Activated CD8-positive, alpha-beta memory T cell treated with anti-CD3 and anti-CD28 coated beads for 24 hours (primary cell): ENCODE measurements at regions not wholly inside any gene's neighbourhood (a gene's known extent, or its start where the extent isn't known, plus 50 kb on each side); places are given as distances from the start of the nearest gene placed in this dataset.
"Not testable (repeated sequence)": the region's sequence is repeated elsewhere in the genome, so short reads cannot be mapped to it uniquely, and the experiment has no call there.

Source experiments
- DNase-seq: peaks from one replicate; pipeline ENCODE4 v3.0.0-alpha.2; 2020

DNA sequence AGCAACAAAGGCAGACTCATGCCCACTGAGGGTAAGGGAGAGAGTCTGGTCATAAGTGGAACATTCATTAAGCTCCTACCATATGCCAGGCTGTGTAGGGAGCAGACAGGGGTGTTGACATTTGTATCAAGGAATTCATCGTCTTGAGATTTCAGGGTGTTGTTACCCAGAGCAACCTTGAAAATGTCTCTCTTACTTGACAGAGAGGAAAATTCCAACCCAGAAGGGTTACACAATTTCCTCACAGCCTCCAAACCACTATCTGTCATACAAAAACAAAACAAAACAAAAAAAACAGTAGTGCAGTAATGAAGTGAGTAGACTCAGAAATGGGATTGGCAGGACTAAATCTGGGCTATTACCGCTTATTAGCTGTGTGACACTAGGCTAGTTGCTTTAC is 113.2 kb downstream of the MIAT start:
- no peak for DNase-seq

DNA sequence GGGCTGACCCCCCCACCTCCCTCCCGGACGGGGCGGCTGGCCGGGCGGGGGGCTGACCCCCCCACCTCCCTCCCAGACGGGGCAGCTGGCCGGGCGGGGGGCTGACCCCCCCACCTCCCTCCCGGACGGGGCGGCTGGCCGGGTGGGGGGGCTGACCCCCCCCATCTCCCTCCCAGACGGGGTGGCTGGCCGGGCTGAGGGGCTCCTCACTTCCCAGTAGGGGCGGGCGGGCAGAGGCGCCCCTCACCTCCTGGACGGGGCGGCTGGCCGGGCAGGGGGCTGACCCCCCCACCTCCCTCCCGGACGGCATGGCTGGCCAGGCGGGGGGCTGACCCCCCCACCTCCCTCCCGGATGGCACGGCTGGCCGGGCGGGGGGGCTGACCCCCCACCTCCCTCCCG is 115.7 kb downstream of the MIAT start:
- not testable (repeated sequence) for DNase-seq

GRCh38 chr22:26775394-26775793 is 118.0 kb downstream of the MIAT start:
- no peak for DNase-seq

- no peak for DNase-seq
Measured at GRCh38 chr22:26777156-26777801, 119.9 kb downstream of the MIAT start.

DNA sequence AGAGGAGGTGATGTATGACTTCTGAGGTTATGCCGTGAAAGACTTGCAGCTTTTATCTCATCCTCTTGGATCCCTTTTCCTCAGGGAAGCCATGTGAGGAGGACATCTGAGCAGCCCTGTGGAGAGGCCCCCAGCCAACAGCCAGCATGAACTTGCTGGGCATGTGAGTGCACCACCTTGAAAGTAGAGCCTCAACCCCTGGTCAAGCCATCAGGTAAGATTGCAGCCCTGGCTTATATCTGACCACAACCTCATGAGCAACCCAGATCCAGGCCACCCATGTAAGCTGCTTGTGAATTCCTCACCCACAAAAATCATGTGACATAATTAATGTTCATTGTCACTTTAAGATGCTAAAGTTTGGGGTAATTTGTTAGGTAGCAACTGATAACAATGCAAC is 121.0 kb downstream of the MIAT start:
- DNase-seq: no peak

- no peak for DNase-seq
Measured at GRCh38 chr22:26779108-26779507, 121.7 kb downstream of the MIAT start.

GRCh38 chr22:26779929-26780328 is 122.5 kb downstream of the MIAT start:
- no peak for DNase-seq

DNA sequence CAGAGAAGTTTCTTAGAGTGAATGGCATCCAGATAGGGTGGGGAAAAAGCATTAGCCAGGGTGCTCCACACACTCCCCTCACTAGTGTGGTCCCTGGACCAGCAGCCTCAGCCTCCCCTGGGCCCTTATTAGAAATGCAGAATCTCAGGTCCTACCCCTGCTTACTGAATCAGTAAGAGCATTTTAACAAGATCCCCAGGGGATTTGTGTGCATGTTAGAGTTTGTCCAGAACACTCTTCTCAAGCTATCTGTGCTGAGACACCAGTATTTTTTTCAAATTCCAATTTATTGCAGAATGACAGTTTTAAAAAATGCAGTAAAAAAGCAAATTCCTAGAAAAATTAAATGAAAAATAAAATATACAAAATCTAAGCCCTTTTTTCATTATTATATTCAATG is 123.1 kb downstream of the MIAT start:
- DNase-seq: no peak

DNA sequence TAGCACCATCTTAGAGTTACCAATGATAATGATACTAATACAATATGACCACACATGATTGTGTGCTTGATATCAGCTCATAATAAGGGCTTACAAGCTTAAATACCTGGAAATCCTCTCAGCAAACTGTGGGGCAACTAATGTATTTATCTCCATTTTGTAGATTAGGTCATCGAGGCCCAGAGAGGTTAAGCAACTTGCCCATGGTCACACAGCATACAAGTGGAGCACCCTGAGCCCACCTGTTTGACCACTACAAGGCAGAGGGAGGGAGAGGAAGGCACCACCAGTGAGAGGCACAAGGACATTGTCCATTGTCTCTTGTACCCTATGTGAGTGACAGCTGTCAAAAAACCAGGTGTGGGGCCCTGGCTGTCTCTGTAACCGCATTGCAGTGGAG is 123.7 kb downstream of the MIAT start:
- DNase-seq: no peak

- no peak for DNase-seq
Measured at GRCh38 chr22:26781596-26781995, 124.2 kb downstream of the MIAT start.

- DNase-seq: no peak
Measured at GRCh38 chr22:26783885-26784284, 126.5 kb downstream of the MIAT start.

DNA sequence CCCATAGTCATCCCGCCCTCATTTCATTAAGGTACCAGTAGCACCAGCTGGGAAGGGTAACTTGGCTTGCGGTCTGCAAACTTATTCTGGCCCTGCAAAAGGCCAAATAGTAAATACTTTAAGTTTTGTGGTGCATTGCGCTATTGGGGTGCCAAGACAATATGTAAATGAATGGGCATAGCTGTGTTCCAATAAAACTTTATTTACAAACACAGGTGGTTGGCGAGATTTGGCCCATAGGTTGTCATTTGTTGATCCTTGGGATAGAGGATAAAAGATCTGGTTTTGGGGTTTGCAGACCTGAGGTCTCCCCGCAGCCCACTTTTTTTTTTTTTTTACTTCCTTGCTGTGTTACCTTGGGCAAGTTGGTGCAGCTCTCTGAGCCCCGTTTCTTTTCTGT is 127.4 kb downstream of the MIAT start:
- DNase-seq: no peak

DNA sequence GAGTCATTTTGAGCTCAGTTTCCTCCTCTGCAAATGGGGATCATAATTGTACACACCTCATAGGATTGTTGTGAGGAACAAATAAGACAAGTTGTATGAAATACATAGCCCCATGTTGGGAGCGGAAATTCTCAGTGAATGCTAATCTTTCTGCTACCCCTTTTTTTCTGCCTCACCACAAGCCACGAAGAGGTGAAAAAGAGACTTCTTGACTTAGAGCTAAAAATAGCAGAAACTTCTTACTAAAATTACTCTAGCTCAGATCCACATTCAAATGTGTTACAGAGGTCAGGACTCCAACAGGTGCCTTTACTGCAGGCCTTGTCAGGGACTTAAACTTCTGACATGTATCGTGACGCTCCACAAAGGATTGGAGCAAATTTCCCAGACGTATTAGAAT is 128.5 kb downstream of the MIAT start:
- DNase-seq: no peak

DNA sequence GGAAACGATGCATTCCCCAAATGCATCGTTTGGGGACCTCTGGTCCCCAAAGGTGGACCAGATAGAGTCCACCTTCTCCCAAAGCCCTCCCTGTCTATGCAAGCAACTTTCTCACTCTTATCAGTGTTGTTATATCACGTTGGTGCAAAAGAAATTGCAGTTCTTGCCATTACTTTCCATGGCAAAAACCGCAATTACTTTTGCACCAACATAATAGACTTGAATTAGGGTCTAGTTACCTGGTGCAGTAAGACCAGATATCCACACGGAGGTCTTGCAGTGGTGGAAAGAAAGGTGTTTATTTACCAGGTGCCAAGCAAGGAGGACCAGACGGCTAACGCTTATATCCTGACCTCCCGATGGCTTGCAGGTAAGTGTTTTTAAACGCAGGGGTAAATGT is 129.0 kb downstream of the MIAT start:
- DNase-seq: no peak

DNA sequence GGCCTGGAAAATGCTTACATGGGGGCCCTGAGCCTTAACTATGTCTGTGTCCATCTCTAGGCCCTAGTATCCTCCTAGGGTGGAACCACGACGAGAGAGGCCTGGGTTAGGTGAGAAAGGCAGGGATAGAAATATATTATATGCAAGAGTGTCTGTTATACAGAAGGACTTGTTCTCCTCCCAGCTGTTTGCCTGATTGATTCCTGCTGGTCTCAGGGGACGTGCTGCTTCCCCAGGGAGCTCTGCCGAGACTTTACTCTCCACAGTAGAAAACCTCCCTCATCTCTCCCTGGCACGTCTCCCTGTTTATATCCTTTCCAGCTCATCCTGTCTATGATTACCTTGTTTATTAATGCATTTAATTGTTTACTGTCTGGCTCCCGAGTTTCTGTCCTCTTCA is 132.6 kb downstream of the MIAT start:
- DNase-seq: no peak

- no peak for DNase-seq
Measured at GRCh38 chr22:26792522-26792921, 135.1 kb downstream of the MIAT start.

GRCh38 chr22:26796785-26797184 is 139.4 kb downstream of the MIAT start:
- no peak for DNase-seq

DNA sequence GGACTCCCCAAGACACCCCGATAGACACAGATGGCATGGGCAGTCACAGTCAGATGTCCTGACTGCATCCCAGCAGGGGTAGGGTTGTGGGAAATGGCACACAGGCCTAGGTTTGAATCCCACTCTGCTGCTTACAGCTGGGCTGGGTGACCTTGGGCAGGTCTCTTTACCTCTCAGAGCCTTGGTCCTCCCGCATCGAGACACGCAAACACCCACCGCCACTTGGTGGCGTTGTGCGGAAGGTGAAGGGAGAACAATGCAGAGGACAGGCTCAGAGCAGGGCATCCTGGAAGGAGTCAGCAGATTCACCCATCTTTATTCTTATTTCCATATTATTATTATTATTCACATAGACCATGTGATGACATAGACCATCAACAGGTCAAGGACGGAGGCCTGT is 140.5 kb downstream of the MIAT start:
- no peak for DNase-seq

GRCh38 chr22:26798462-26799065 is 141.2 kb downstream of the MIAT start:
- no peak for DNase-seq

DNA sequence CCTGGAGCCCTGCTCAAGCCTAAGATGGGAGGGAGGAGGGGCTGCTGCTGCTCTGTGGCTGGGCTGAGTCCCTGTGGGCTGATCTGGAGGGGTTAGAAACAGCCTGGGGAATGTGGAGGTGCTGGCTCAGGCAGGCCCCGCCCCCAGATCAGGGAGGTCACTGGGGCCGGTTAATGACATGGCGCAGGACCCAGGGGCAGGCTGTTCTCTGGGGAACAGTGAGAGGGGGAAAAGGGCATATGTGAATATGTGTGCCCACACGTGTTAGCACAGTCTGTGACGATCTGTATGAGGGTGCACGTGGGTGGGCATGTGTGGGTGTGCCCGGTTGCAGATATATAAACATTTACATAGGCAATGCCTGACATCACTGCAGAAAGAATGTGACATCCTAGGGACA is 143.5 kb downstream of the MIAT start:
- no peak for DNase-seq

DNA sequence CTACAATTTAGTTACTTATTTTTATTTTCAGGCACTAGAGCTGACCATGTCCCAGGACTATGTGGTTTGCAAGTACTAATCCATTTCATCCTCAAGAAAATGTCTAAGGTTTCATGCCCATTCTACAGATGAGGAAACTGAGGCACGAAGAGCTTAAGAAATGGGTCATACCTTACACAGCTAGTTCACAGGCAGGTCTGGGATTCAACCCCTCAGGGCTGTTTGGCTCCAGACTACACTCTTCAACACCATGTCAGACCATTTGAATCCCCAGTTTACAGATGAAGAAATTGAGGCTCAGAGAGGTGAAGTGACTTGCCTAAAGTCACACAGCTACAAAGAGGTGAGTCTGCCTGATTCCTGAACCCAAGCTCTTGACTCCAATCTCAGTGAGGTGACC is 144.1 kb downstream of the MIAT start:
- no peak for DNase-seq

- DNase-seq: no peak
Measured at GRCh38 chr22:26804315-26804714, 146.9 kb downstream of the MIAT start.

GRCh38 chr22:26804911-26805539 is 147.6 kb downstream of the MIAT start:
- DNase-seq: no peak

DNA sequence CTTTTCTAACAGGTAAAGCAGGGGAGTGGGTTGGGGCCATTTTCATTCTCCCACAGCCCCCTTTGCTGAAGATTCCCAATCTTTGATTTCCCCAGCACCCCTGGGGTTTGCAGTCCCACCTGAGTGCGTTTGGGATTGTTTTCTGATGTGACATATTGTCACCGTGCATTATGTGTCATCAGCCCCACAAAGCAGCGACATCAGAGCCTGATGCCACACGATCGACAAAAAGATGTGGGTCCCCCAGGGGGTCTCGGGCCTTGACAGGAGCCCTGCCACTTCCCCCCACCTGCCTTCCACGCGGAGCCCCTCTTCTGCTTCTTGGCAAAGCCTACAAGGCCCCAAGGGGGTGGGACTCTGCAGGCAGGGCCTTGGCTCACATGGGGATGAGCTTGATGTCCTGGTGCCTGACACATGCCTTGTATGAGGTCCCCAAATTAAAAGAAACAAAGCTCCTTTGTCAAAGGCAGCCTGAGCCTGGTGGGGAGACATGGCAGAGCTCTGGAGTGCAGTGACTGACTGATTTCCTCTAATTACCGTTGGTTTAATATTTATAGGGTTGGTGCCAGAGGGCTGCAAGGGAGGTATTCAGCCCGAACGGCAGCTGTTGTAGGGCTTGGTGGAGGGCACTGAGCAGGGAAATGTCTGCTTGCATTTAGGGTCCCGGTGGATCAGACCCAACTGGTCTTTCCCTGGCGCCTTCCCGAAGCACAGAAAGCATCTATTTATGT is 149.2 kb downstream of the MIAT start:
- DNase-seq: no peak
